M059J (cell line): ENCODE measurements at regions not wholly inside any gene's neighbourhood (a gene's known extent, or its start where the extent isn't known, plus 50 kb on each side); places are given as distances from the start of the nearest gene placed in this dataset.

ENCODE experiments used
- DNase-seq: peaks from one replicate; pipeline ENCODE4 v3.0.0-alpha.2; 2012; ENCODE audit warnings: low read depth

- peak; percentile 32 for DNase-seq
Measured at GRCh38 chr2:18787726-18788125, 198.4 kb upstream of the NT5C1B start.

DNA sequence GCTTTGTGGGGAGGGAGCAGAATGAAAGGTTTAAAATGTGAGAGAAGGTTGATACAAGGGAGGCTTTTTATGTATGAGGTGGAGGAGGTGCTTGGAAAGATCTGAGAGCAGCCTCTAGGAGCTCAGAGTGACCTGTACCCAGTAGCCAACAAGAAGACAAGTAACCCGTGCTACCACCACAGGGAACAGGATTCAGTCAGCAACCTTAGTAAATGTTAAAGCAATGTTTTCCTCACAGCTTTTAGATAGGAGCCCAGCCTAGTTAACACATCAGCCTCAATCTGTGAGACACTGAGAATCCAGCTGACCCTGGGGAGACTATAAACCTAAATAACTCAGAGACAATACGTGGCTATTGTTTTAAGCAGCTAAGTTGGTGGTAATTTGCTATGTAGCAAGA lies 194.9 kb upstream of the NT5C1B start:
- DNase-seq = no peak

DNA sequence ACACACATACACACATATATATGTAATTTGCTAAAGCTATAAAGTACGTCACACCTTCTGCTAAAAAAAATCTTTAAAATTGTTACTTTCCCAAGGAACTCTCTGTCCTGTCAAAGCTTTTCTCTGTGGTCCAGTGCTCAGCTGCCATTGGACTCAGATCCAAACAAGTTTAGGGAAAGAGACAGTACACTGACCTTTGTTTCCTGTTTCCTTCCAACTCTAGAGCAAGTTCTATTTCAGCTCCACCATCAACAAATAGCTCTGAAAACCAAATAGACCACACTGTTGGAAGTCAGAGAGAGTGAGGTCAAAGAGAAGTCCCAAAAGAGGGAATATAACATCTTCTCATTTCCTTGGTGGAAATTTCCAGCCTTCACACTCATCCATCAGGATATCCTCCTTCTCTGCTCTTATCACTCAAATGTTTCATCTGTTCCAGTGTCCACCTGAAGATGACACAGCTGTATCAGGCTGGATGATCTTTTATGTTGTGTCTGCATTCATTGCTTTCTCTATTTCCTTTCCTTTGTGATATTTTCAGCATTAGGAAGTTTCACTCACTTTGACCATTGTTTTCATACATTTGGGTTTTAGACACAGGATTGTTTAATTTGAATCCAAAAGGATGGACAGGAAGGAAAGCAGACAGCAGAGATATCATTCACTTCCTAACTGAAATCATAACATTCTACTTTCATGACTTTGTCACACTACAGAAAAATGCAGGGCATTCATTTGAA lies 192.3 kb upstream of the NT5C1B start:
- no peak for DNase-seq

DNA sequence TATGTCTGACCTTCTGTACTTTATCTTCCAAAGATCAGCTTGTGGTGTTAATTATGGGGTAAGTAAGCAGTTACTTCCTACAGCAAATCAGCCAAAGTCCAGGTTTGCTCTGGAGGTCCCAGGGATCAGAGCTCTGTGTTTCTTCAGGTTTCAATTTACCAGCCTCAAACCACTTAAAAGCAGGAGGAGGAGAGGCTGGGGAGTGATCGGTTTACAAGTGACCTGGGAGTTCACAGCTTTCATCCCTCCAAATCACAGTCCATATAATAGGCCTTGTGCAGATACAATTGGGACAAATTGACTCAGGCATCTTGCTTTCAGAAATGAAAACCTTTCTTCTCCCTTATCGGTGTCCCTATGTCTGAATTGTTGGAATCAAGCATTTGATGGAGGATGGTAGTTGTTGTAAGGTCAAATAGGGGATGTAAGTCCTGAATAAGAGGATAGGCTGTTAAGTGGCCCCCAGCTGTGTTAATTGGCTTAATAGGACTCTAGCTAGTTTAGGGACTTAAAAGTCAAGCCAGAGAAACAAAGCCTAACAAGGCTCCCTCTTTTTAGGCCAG lies 188.0 kb upstream of the NT5C1B start:
- DNase-seq = no peak

GRCh38 chr2:18771212-18771611 lies 181.8 kb upstream of the NT5C1B start:
- peak; percentile 50 for DNase-seq

DNA sequence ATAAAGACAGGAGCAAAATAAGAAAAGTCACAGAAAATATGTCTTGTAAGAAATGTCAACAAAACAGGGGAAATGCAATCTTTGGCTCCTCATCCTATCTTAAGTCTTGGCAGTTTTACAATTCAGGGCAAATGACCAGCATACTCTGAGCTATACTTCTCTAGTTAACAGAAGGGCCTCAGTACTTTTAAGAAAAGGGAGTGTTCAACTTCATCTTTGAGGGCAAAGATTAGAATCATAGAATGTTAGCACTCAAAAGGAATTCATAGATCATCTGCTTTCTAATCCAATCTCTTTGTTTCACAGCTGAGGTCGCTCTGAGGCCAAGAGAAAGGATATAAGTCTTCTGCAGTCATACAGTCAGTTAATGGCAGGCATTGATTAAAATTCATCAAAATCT lies 174.0 kb upstream of the NT5C1B start:
- DNase-seq = no peak

DNA sequence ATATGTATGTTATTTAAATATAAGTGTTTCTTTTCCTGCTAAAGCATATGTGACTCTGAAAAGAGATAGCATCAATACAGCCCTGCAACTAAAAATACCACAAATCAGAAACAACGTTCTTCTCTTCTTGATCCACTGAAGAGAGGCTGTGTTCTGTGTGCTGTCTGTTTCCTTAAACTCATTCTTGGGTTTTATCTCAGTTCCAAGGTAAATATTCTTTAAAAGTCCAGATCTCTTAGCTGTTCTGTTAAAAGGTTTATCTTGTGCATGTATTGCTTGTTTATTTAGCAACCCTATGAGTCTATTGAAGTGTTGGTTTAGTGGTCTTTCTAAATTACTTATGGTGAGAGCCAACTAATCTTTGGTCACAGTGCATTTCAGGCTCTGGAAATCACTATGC lies 173.3 kb upstream of the NT5C1B start:
- DNase-seq = no peak

GRCh38 chr2:18754286-18754685 lies 164.9 kb upstream of the NT5C1B start:
- DNase-seq = no peak

DNA sequence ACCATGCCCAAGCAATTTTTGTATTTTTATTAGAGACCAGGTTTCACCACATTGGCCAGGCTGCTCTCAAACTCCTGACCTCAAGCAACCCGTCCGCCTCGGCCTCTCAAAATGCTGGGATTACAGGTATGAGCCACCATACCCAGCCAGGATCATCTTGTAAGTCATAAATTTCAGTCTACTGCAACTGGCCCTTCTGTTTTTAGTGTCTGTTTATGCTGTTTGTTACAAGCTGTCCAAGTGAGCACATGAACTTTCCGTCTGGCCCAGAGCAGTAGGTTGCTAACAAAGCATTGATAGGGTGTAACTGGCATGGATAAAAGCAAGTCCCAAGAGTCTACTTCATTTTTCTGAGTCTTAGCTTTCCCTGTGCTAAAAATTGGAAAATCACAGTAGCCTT lies 164.4 kb upstream of the NT5C1B start:
- no peak for DNase-seq

DNA sequence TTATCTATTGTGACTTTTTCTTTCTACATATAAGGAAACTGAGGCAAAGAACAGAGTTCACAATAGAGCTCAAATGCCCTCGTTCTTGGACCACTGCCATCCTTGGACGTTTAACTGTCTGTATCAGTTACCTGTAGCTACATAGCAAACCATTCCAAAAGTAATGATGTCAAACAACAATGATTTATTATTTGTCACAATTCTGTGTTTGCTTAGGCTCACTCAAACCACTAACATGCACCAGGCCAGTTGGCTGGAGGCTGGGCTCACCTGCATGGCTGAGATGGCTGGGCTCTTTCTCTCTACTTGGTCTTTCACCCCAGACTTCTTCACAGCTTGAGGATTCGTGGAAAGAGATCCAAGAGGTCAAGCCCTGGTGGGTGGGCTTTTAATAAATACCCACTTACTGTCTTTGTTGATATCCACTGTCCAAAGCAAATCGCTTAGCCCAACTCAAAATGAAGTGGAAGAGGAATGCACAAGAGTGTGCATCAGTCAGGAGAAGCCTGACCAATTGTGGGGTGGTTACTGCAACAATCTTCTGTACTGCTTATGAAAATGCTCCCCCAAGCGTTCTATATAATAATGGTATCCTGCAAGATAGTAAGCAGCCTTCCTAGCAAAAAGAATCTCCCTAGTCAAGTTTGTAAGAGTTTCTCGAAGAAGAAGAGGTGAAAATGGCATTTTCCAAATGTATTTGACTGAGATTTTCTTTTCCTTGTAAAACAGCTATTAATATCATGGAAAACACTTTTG lies 163.5 kb upstream of the NT5C1B start:
- peak; percentile 22 for DNase-seq

- no peak for DNase-seq
Measured at GRCh38 chr2:18752022-18752493, 162.7 kb upstream of the NT5C1B start.

GRCh38 chr2:18750672-18751554 lies 161.5 kb upstream of the NT5C1B start:
- peak; percentile 6 for DNase-seq

DNA sequence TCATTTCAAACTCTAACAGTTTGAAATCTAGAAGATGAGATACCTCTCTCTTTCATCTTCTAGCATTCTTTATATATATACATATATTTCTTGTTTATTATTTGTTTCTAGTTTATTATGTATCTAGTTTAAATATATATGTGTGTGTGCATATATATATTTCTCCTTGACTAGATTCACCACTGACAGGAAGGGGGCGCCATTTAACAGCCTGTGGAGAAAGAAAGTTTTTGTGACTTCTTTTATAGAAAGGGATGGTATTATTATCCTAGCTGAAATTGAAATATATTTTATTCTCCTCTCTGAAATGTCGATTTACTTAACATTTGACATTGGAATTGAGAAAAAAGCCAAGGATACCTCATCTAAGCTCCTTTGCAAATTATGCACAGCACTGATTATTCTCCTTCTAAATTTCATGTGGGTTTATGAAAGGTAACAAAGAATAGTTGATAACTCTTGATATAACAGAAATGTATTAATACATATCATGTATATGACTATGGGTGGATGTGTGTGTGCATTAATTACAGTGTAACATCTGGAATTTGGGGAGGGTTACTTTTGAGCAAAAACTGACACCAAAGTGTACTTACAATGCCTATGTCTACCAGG lies 160.7 kb upstream of the NT5C1B start:
- peak; percentile 59 for DNase-seq

GRCh38 chr2:18745431-18746272 lies 156.3 kb upstream of the NT5C1B start:
- DNase-seq = no peak

DNA sequence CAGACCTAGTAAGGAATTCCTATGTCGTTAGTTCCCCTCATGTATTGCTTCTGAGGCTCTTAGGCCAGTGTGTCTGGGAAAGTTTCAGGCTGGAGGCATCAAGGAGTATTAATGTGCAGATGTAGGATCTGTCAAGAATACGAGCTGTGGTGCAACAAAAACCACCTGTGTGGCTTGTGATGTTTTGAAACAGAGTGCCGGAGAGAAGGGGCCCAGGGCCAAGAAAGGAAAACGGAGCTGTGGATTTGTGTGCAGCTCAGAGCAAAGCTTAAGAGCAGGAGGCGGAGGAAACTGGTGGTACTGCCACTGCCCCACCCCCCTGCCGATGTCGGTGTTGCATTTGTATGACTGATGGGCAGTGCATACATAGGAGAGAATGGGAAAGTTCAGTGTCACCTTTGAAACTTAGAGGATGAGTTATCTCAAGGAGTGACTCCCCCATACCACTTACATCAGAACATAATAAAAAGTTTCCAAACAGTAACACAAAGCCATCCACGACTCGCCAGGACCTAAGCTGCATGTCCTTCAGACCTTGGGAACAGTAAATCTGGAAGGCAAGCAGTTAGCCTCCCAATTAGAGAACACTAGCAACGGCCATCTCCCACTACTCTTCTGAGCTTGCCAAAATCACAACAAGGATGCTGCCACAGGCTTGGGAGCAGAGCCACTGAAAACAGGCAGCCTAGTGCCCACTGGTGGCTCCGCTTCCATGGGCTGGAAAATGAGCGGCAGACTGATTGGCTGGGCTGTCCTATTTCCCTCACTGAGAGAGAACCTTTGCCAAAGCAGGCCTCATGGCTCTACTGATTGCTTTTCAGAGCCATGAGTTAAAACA lies 152.7 kb upstream of the NT5C1B start:
- no peak for DNase-seq

- peak; percentile 23 for DNase-seq
Measured at GRCh38 chr2:18741191-18741590, 151.8 kb upstream of the NT5C1B start.

DNA sequence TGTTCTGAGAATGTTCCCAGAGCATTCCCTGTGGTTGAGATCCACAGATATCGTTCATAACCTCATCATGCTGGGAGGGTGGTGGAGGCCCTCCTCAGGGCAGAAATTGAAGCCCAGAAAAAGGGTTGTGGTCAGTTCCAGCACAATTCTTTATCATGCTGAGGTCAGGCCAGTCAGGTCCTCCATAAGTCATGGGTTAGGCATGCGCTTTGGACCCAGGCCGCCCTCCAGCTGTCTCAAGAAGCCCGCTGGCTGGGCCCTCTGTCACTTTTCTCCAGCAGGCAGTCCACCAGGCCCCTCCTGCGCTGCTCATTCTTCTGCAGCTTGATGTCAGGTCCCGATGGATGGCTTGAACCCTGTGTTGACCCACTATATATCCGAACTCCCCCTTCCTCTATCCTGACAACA lies 151.1 kb upstream of the NT5C1B start:
- DNase-seq = peak; percentile 91

- DNase-seq = no peak
Measured at GRCh38 chr2:18731666-18732065, 142.3 kb upstream of the NT5C1B start.

GRCh38 chr2:18724371-18725145 lies 135.2 kb upstream of the NT5C1B start:
- DNase-seq = peak; percentile 12
